ENCODE measurements at regions not wholly inside any gene's neighbourhood (a gene's known extent, or its start where the extent isn't known, plus 50 kb on each side); places are given as distances from the start of the nearest gene placed in this dataset.

- no peak for DNase-seq (ENCODE audit: low read depth)
Observed at GRCh38 chr6:14720411-14721102, 525.3 kb upstream of the JARID2 start.

- no peak for DNase-seq (ENCODE audit: low read depth)
Observed at GRCh38 chr6:14721103-14721758, 524.6 kb upstream of the JARID2 start.

GRCh38 chr6:14722001-14722562, 523.8 kb upstream of the JARID2 start:
- DNase-seq (ENCODE audit: low read depth) = no peak

GRCh38 chr6:14722704-14723103, 523.2 kb upstream of the JARID2 start:
- no peak for DNase-seq (ENCODE audit: low read depth)

- no peak for DNase-seq (ENCODE audit: low read depth)
Observed at GRCh38 chr6:14723535-14724086, 522.3 kb upstream of the JARID2 start.

GRCh38 chr6:14724549-14724948, 521.3 kb upstream of the JARID2 start:
- DNase-seq (ENCODE audit: low read depth) = no peak

- DNase-seq (ENCODE audit: low read depth) = no peak
Observed at GRCh38 chr6:14726816-14727493, 518.9 kb upstream of the JARID2 start.

GRCh38 chr6:14727494-14728395, 518.1 kb upstream of the JARID2 start:
- DNase-seq (ENCODE audit: low read depth) = no peak

GRCh38 chr6:14728396-14729024, 517.4 kb upstream of the JARID2 start:
- no peak for DNase-seq (ENCODE audit: low read depth)

- no peak for DNase-seq (ENCODE audit: low read depth)
Observed at GRCh38 chr6:14729129-14729871, 516.6 kb upstream of the JARID2 start.

- DNase-seq (ENCODE audit: low read depth) = no peak
Observed at GRCh38 chr6:14730654-14731053, 515.2 kb upstream of the JARID2 start.

- DNase-seq (ENCODE audit: low read depth) = no peak
Observed at GRCh38 chr6:14731611-14732010, 514.3 kb upstream of the JARID2 start.

- DNase-seq (ENCODE audit: low read depth) = no peak
Observed at GRCh38 chr6:14732226-14732843, 513.5 kb upstream of the JARID2 start.

GRCh38 chr6:14732844-14733757, 512.8 kb upstream of the JARID2 start:
- DNase-seq (ENCODE audit: low read depth) = peak; percentile 19

- DNase-seq (ENCODE audit: low read depth) = no peak
Observed at GRCh38 chr6:14734052-14734415, 511.8 kb upstream of the JARID2 start.

GRCh38 chr6:14734416-14735340, 511.2 kb upstream of the JARID2 start:
- DNase-seq (ENCODE audit: low read depth) = no peak

GRCh38 chr6:14735956-14736486, 509.8 kb upstream of the JARID2 start:
- no peak for DNase-seq (ENCODE audit: low read depth)

GRCh38 chr6:14736554-14736953, 509.3 kb upstream of the JARID2 start:
- no peak for DNase-seq (ENCODE audit: low read depth)
